GM19452 (cell line): ENCODE measurements at regions not wholly inside any gene's neighbourhood (a gene's known extent, or its start where the extent isn't known, plus 50 kb on each side); places are given as distances from the start of the nearest gene placed in this dataset.
"Not testable (repeated sequence)": the region's sequence is repeated elsewhere in the genome, so short reads cannot be mapped to it uniquely, and the experiment has no call there.

Source experiments
- ATAC-seq: cut with Tn5 transposase; IDR thresholded peaks from one replicate; pipeline ENCODE4 v1.9.1; 2021; ENCODE audit not compliant: unreplicated experiment

DNA sequence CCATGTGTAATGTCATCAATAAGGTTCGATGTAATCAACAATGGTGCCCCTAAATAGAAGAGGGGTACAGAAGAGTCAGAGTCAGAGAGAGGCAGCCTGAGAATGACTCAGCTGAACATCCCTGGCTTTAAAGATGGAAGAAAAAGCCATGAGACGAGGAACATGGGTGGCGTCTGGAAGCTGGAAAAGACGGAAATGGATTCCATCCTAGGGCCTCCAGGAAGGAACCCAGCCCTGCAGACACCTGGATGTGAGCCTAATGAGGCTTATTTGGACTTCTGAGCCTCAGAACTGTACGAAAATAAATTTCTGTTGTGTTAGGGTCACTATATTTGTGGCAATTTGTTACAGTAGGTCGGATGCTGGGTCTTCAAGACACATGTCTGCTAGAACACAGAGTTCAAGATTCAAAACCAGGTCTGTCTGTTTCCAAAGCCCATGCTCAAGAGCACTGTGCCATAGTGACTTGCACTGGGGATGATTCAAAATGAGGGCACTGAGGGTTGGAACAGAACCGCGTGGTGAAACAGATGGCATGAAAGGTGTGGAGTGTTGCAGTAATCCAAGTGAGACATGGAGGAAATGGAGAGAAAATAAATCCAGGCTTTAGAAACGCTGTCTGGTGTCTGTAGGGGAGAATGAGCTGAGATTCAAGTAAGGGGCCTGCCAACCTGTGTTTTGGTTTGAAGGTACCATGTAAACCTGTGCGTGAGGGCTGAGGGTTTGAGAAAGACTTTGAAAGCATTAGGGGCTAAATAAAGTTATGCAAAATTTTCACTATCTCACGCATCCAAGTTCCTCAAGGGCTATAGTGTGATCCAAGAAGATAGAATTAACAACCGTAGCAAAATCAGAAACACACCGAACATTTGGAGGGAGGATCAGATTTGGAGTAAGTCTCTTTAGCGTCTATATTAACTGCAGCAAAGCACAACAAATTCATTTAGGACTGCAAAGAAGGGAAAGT lies 849.1 kb upstream of the AUTS2 start:
- ATAC-seq, result no peak

DNA sequence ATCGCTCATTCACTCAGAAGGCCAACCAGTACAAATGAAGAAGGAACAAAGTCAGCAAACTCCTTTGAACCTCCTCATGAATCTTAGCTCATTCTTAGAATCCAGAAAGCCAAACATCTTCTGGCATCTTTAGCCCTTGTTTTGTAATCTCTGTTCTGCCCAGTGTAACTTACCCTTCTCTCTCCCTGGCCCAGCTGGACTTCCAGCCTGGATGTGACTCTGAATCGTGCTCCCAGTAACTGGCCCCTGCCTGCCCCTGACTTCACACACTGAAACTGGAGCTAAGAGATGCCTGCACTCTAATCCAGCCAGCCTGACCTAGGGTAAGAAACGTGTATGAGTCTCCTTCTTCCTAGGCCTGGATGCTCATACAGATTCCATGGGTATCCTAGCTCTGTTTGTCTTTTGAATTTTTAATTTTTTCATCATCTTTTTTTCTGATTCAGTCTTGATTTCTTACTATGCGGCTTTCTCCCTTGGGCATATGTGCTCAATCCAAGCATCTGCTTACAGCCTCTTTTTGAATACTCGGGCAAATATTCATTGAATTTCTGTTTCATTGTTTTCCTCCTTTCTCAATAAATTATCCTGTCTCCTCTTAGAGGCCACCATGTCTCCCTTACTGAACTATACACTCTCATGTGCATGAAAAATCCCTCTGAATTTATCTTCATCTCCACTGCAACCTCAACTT lies 845.6 kb upstream of the AUTS2 start:
- ATAC-seq, result no peak

DNA sequence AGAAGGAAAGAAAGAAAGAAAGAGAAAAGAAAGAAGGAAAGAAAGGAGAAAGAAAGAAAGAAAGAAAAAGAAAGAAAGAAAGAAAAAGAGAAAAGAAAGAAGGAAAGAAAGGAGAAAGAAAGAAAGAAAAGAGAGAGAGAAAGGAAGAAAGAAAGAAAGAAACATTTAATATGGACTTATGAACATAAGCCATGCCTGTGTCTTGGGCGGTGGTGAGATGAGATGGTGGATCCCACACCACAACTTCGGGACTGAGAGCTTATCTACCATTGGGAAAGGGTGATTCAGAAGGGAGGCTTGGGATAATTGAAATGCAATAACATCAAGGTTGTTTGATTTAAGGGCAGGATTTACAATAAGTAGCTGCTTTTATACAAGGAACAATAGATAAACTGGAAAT lies 843.9 kb upstream of the AUTS2 start:
- no peak for ATAC-seq

DNA sequence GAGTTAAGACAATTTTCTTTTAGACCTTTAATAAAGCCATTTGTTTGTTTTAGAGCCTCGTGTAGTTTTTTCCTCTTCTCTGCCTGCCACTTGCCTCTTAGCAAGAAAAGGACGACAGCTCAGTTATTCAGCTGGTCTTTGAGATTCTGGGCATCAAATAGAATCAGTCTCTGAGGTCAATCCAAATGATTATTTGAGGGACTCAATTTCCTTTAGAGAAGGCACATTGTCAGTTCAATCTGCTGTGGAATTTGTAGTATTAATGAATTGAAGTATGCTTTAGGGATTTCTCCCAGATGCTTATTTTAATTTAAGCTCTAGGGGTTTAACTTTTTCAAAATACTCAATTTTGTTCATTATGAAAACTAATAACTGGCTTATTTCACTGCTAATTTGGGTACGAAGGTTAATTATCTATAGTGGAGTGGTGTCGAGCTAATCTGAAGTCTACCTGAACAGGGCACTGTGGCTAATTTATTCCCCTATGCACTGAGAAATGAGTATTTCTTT lies 841.2 kb upstream of the AUTS2 start:
- no peak for ATAC-seq

DNA sequence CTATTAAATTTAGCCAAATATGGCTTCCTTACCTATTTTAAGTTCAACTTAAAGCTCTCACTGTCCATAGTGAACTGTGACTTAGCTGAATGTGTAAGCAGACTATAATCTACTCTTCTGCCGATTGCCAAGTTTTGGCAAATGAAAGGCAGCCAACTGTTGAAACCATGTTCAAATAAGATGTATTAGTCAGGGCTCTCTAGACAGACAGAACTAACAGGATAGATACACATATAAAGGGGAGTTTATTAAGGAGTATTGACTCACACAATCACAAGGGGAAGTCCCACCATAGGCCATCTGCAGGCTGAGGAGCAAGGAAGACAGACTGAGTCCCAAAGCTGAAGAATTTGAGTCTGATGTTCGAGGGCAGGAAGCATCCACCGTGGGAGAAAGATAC lies 837.7 kb upstream of the AUTS2 start:
- ATAC-seq, result no peak

DNA sequence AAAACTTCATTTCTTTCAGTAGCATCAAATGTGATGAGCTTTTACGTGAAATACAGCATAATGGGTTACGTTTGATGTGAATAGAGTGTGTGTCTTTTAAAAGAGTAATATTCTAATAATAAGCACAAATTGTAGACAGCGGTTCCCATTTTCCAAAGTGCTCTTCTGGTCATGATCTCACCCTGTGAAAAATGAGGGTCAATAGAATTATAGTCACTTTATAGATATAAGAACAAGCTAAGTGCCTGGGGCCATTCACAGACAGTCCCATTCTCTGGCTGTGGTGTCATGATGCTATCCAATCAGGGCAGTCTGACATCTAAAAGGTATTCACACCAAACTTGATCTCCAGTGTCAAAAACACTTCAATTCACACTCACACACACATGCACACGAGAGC lies 830.8 kb upstream of the AUTS2 start:
- no peak for ATAC-seq

DNA sequence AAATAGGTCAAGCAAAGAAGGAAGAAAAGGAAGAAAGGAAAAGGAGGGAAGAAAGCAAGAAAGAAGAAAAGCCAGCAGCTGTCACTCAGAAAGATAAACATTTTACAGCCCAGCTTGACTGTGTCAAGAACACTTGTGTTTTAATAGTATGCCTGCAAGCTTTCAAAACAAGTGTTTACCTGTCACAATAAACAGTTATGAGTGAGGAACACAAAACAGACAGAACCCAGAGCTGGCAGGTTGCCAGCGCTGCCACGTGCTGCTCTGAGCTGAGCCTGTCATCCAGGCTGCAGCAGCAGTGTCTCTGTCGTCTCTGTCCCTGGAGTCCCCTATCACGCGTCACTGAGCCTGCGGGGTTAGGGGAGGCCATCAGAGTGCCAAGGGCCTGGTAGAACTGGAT lies 827.6 kb upstream of the AUTS2 start:
- no peak for ATAC-seq

DNA sequence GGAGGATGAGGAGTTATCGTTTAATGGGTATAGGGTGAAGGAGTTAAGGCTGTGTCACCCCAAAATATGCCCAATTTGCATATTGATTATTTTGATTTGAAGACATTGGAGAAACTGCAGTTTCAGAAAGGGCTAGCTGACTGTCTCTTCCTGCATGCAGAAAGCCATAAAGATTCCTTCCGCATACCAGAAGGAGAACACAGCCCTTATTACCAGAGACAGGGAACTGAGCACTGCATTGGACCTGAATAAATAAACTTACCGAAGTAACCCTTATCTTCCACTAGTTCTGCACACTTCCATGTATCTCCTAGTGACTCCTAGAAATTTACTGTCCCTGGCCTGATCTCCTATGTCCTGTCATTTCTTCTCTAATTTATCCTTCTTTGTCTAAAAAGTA lies 821.9 kb upstream of the AUTS2 start:
- no peak for ATAC-seq

DNA sequence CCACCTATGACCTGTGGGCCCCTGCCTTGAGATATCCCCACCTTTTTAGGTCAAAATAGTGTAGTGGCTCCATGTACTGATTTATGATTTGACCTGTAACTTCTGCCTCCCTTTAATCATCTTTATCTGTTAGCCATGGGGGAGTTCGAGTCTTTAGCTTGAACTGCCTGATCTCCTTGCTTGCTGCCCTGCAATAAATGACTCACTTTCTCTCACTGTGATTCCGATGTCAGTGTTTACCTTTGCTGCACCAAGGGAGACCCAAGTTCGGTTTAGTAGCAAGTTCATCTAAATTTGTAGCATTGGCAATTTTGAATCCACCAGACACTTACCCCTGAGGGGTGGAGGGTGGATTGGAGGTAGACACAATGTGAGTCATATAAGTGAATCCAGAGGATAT lies 814.6 kb upstream of the AUTS2 start:
- no peak for ATAC-seq

DNA sequence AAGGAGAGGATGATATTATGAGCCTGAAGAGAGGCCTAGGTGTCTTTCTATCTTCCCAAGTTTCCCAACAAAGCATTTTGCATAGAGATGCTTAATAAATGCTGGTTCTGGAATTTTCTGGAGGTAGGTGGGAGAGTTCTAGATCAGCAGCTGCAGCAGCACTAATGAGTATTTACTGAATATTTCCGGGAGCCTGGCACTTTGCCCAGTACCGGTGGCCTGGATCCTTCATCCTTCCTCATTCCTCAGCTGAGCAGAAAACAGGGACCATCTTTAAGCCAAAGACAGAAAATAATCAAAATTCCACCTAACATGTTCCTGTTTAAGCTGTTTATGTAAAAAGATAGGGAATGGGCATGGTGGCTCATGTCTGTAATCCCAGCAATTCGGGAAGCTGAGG lies 813.2 kb upstream of the AUTS2 start:
- no peak for ATAC-seq

DNA sequence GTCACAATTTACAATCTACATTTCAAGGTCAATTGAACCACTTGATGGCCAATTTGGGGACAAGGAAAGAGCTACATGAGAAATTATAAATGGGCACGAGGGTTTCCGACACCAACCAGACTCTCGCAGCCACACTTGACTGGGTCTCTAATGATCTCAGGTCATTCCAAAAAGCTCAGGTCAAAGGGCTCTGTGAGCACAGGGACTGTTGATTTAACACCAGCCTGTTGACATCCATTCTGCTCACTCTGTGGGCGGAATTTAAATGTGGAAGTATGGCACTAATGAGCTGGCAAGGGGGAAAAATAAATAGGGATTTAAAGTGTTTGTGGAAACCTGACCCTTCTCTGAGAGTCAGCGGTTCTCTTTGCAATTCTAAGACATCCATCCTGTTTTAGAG lies 810.7 kb upstream of the AUTS2 start:
- no peak for ATAC-seq

DNA sequence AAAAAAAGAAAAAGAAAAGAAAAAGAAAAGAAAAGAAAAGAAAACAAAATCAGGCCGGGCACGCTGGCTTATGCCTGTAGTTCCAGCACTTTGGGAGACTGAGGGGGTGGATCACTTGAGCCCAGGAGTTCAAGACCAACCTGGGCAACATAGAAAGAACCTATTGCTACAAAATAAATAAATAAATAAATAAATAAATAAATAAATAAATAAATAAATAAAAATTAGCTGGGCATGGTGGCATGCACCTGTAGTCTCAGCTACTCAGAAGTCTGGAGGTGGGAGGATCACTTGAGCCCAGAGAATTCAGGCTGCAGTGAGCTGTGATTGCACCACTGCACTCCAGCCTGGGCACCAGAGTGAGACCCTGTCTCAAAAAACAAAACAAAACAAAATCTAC lies 809.7 kb upstream of the AUTS2 start:
- not testable (repeated sequence) for ATAC-seq

DNA sequence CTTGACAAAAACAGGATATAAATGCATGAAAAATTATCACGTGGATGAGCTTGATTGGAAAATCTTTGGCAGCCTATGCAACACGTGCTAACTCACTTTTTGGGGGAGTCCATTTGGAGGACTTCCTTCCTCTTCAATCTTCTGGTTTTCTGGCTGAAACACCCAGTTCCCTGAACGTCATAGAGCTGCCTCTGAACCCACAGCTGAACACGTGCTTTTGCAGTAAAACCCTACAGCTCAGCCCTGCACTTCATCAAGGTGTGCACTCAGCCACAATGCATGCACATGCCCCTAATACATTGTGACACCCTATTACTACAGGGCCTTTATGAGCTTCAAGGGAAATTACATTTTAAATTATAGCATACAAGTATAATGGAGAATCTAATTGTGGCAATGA lies 808.7 kb upstream of the AUTS2 start:
- ATAC-seq, result no peak

DNA sequence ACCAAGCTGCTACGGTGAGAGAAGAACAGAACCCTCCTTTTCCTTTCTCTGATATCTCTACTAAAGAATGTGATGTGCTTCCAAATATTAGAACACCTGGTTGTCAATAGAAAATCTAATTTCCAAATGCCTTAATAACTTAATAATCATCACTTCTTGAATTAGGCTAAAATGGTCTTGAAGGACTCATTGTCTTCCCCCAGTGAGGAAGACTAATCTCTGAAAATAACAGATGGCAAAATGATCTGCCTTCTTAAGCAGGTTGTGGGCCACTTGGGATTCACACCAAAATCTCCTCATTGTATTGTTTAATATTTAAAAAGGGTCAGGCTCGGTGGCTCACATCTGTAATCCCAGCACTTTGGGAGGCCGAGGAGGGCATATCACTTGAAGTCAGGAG lies 805.9 kb upstream of the AUTS2 start:
- no peak for ATAC-seq

DNA sequence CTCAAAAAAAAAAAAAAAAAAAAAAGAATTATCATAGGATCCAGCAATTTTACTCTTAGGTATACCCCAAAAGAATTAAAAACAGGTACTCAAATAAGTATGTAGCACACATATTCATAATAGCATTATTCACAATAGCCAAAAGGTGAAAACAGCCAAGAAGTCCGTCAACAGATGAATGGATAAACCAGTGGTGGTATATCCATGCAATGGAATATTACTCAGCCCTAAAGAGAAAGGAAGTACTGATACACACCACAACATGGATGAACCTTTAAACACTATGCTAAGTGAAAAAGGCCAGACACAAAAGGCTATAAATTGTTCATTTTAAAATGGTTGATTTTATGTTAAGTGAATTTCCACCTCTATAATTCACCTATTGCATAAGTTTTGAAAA lies 804.8 kb upstream of the AUTS2 start:
- no peak for ATAC-seq

DNA sequence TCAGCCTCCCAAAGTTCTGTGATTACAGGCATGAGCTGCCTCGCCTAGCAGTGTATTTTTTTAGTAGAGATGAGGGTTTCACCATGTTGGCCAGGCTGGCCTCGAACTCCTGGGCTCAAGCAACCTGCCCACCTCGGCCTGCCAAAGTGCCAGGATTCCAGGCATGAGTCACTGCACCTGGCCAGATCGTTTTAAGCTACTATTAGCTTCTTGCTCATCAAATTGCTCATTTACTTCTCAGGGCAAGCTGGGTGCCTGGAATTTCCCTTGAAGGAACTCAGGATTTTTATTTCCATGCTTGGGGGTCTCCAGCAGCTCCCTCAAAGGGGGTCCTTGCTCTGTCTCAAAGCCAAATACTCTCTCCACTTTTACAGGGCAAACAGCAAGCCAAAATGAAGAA lies 798.0 kb upstream of the AUTS2 start:
- no peak for ATAC-seq

DNA sequence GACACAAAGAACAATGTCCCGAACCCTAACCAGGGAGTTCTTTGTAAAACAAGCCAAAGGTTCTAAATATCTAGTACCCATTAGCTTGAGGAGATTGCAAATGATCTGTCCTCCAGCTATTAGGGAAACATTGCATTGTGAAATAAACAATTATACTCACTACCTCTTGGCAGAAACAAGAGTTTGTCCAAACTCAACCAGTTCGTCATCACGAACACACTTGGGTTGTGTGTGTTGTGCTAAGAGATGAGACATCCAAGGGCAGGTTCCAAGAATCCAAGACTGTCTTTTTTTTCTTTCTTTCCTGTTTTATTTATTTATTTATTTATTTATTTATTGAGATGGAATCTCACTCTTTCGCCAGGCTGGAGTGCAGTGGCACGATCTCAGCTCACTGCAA lies 793.1 kb upstream of the AUTS2 start:
- ATAC-seq, result no peak

DNA sequence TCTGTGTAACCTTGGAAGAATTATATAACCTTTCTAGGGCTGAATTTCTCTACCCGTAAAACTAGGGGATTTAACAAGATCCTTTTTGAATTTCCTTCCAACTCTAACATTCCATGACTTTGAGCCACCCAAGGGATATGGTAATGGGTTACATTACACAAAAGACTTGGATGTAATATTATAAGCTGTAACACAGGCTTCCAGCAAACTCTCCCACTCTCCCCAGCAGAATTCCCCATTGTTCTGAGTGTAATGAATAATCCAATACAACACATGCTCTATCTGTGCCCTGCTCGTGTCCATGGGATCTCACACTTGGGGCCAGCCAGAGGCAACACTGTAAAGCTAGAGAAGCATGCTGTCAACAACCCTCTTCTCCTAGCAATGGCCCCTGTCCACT lies 790.6 kb upstream of the AUTS2 start:
- ATAC-seq, result no peak

DNA sequence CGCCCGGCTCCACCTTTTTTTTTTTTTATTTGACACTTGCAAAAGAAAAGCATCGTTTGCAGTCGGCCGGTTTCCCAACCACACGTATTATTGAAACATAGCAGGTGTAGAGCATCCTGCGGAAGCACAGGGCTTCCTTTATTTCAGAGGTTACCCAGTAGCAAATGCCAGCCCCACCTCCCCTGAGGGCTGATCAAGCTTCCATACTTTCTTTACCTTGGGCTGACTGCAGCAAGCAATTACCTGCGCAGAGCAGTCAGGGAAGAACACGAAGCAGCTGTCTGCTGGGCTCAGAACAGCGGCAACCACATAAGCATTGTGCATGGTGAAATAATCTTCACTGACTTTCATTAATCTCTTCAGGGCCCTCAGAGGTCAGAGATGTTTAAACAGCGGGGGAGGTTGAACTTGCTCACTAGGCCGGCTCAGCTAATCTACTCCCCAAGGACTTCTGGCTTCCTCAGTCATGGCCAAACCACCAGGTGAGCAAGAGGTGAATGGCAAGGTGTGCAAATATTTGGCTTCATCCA lies 784.7 kb upstream of the AUTS2 start:
- ATAC-seq, result no peak

DNA sequence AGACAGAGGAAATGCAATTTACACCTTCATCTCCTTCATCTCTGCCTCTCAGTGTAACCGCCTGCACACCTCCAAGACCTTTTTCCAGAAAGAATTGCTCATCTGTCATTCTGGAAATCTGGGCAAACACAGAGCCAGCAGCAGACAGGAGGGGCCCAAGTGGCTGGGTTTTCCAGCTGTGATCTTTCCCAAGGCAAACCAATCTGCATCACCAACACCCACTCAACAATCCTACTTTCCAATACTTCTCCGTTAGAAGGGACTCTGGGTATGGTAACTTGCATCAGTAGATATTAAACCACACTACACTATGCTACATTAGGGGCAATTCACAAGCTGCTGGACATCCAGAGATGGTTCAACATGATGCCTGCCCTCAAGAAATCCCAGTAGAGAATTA lies 781.8 kb upstream of the AUTS2 start:
- ATAC-seq, result no peak

DNA sequence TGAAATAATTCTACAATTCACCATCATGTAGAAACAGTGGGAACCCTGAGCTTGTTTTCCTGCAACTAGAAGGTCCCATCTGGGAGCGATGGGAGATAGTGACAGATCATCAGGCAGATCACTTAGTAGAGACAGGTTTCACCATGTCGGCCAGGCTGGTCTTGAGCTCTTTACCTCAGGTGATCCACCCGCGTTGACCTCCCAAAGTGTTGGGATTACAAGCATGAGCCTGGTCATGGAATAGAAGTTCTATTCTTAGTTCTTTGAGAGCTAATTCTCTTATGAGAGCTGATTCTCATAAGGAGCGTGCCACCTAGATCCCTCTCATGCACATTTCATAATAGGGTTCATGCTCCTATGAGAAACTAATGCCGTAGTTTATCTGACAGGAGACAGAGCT lies 778.0 kb upstream of the AUTS2 start:
- no peak for ATAC-seq

DNA sequence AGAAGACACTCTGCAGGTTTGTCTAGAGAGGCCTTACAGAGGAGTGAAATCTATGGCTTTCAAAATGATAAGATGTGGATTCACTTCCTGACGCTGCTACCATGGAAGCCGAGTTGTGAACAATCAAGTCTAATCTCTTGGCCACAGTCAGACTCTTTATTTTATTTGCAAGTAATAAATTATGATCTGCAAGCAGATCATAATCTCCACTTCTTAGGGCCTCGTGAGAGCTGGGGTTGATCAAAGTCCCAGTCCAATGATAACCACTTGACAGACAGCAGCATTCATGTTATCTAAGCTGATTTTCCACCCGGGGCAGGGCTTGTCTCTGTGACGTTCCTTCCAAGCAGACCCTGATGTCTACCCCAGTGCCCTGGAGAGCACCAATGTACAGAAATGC lies 776.4 kb upstream of the AUTS2 start:
- no peak for ATAC-seq
